ENCODE measurements at regions not wholly inside any gene's neighbourhood (a gene's known extent, or its start where the extent isn't known, plus 50 kb on each side); places are given as distances from the start of the nearest gene placed in this dataset.
"Not testable (repeated sequence)": the region's sequence is repeated elsewhere in the genome, so short reads cannot be mapped to it uniquely, and the experiment has no call there.

GRCh38 chr2:13868275-13868674 is 764.2 kb upstream of the LRATD1 start:
- not testable (repeated sequence) for TF ChIP-seq CTCF, POLR2A (IDR thresholded peaks at IDR 0.05)

All from Peyer's patch (tissue), 4 donors.